AG10803 (cell line): ENCODE measurements at regions not wholly inside any gene's neighbourhood (a gene's known extent, or its start where the extent isn't known, plus 50 kb on each side); places are given as distances from the start of the nearest gene placed in this dataset.

Source experiments
- DNase-seq: peaks from one replicate; pipeline ENCODE4 v3.0.0; 2010; ENCODE audit warnings: low read depth
- H3K4me3 ChIP-seq: 2 replicates; pipeline ENCODE4 v1.5.1; 2011; ENCODE audit warnings: mild to moderate bottlenecking, low read length, control low read depth
- TF ChIP-seq, protein P1 (sequence below): conservative IDR thresholded peaks from 2 replicates; pipeline ENCODE4 v1.5.1; 2011; ENCODE audit warnings: mild to moderate bottlenecking, low read length, control low read depth, inconsistent platforms

DNA sequence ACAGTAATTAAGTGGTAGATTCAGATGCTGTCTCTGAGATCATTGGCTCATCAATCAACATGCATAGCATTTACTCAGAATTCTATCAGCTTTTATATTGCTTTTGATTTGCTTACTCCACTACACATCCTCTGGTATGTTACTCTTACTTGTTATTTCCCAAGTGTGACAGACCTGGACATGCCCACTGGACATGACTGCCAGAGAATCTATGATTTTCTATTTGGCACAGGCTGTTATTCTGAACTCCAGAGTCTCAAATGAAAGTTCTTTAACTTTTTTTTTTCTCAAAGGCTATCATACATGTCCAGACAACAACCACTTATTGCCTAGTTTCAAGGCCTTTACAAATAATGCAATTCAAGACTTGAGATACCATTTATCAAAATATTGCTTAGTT is 116.1 kb upstream of the ARHGAP24 start:
- TF ChIP-seq, protein P1, sequence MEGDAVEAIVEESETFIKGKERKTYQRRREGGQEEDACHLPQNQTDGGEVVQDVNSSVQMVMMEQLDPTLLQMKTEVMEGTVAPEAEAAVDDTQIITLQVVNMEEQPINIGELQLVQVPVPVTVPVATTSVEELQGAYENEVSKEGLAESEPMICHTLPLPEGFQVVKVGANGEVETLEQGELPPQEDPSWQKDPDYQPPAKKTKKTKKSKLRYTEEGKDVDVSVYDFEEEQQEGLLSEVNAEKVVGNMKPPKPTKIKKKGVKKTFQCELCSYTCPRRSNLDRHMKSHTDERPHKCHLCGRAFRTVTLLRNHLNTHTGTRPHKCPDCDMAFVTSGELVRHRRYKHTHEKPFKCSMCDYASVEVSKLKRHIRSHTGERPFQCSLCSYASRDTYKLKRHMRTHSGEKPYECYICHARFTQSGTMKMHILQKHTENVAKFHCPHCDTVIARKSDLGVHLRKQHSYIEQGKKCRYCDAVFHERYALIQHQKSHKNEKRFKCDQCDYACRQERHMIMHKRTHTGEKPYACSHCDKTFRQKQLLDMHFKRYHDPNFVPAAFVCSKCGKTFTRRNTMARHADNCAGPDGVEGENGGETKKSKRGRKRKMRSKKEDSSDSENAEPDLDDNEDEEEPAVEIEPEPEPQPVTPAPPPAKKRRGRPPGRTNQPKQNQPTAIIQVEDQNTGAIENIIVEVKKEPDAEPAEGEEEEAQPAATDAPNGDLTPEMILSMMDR = no peak
- no peak overlapping the region for H3K4me3 ChIP-seq
- no peak for DNase-seq

DNA sequence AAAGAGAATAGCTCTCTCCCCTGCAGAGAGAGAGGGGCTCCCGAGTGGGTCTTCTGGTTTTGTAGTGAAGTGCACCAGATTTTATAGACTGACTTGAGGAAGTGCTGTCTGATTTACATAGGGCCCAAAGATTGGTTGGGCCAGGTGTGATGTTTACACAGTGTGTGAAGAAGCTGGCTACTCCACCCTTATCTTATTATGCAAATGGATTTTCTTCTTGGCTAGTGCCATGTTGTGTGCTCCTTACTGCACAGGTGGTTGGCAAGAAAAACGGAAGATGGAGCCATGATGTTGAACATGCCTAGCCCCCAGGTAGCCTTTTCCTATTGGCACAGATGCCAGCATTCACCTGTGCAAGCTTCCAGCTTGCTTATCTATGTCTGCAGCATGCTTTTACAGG is 112.4 kb upstream of the ARHGAP24 start:
- no peak for DNase-seq
- TF ChIP-seq, protein P1 = no peak

DNA sequence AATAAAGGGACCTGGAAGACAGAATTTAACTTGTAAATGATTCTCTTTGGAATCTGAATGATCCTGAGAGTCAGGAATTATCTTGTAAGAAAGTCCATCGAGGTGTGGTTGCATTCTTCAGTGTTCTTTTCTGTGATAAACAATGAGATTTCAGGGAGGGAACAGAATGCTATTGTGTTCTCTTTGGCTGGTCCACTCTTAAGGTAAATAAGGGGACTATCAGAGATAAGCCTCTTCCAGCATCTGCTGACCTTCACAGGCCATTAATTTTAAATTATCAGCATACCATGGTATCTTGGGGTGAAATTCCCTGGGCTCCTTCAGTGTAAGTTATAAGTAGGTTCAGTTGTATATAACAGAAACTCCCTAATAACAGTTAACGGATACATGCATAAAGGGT is 107.1 kb upstream of the ARHGAP24 start:
- DNase-seq = no peak
- TF ChIP-seq, protein P1 = no peak
- H3K4me3 ChIP-seq = no peak overlapping the region

More for the DNA sequence above, 112.4 kb upstream of the ARHGAP24 start:
- H3K4me3 ChIP-seq = no peak overlapping the region

DNA sequence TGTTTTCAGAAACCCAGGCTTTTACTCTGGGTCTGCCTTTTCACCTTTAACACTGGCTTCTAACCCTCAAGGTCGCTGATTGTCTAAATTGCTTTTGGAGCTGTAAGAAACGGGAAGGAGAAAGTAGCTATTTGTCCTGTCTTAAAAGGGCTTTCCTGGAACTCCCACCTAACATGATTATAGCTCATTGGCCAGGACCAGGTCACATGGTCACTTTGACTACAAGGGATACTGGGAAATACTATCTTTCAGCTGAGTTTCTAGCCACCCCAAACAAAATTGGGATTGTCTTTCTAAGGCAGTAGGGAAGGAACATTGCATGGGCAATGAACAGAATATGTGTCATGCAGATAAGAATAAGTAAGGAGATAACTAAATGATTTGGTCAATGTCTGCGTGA is 106.7 kb upstream of the ARHGAP24 start:
- H3K4me3 ChIP-seq = no peak overlapping the region
- TF ChIP-seq, protein P1 = no peak
- DNase-seq = no peak

DNA sequence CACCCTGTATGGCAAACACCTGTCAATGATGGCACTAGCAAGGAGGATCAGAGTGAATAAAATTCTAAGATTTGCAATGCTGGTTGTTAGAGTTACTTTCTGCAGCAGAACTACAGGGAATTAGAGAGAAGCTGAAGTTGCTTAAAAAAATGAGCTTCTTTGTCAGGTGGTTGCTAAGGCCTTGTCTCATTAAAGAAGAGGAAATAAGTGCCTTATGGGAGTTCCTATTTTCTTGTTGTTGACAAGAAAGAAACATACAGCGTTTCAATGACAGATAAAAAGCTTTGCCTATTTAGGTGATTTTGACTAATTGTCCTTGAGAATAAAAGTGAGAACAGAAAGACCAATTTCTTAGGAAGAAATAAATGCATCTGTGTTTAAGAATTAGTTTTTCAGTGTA is 106.0 kb upstream of the ARHGAP24 start:
- H3K4me3 ChIP-seq = no peak overlapping the region
- DNase-seq = no peak
- TF ChIP-seq, protein P1 = no peak

DNA sequence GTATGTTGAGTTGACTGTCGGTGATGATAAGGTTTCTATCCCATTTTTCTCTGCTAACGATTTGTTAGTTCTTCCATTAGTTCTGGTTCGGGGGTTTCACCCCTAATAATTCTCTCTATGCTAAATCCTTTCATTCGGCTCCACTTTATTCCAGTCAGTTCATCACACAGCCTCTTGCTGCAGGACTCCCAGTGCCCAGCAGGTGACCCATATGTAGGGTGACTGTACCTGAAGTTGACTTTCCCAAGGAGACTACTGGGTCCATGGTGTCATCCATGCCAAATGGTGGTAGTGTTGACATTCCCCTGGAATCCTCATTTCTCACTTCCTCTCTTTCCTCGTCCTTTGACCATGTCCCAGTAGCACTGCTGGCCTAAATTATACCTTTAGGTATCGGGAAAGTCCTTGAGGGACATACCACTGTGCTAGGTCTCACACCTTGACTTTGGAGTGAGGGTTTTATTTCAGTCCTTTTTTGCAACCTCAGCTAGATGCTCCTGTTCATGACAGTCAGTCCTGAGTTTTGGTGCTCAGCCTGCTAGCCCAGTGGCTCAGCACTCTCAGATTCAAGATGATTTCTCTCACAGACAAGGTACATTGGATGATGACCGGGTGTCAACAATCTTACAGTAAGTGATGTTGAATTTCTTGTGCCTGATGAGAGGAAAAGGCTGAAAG is 105.1 kb upstream of the ARHGAP24 start:
- TF ChIP-seq, protein P1 = no peak
- no peak overlapping the region for H3K4me3 ChIP-seq
- DNase-seq = no peak

DNA sequence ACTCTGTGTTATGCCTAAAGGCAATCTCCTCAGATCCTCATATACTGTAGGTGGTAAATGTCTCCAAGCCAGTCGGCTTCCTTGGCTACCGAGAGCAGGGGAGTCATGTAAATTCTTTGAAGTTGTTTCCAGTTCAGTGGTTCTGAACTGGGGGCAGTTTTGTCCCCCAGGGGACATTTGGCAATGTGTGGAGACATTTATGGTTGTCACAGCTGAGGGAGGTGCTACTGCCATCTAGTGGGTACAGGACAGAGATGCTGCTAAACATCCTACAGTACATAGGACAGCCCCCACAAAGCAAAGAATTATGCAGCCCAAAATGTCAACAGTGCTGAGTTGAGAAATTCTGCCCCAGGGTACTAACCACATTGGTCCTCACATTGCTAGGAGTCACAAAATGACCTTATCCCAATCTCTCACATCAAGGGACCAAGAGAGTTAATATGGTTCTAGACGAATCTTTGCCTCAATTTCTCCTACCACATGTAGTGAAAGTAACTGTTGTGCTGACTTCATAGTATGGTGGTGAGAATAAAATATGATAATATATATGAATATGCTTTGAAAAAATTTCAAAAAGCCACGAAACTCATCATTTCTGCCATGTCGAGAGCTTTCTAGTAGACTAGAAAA is 104.4 kb upstream of the ARHGAP24 start:
- TF ChIP-seq, protein P1 = peak; percentile 85
- peak; percentile 36 for DNase-seq
- H3K4me3 ChIP-seq = no peak overlapping the region
